ENCODE measurements at regions not wholly inside any gene's neighbourhood (a gene's known extent, or its start where the extent isn't known, plus 50 kb on each side); places are given as distances from the start of the nearest gene placed in this dataset.
"Not testable (repeated sequence)": the region's sequence is repeated elsewhere in the genome, so short reads cannot be mapped to it uniquely, and the experiment has no call there.

GRCh38 chr6:67815623-67816022 lies 819.5 kb upstream of the ADGRB3 start:
- Mint-ChIP-seq H3K27me3 (no peaks in the 10 kb centered on the region), H3K4me3 (no peak overlapping the region), H3K36me3 (ENCODE audit: low read depth) (no peaks in the 10 kb centered on the region), H3K9me3 (peaks cover 24% of the 10 kb centered on the region), H3K27ac (no peak overlapping the region), H3K4me1 (no peaks in the 10 kb centered on the region)
- no peak for DNase-seq
- ChIA-PET POLR2A (no interaction called here), CTCF (no interaction called here)

GRCh38 chr6:67814262-67814661 lies 820.8 kb upstream of the ADGRB3 start:
- no peak overlapping the region for H3K27ac Mint-ChIP-seq
- no peak for DNase-seq
- H3K9me3 Mint-ChIP-seq = peaks cover 23% of the 10 kb centered on the region
- POLR2A ChIA-PET = no interaction called here
- no peaks in the 10 kb centered on the region for H3K4me1 Mint-ChIP-seq
- CTCF ChIA-PET = no interaction called here
- no peaks in the 10 kb centered on the region for H3K36me3 Mint-ChIP-seq (ENCODE audit: low read depth)
- H3K27me3 Mint-ChIP-seq = no peaks in the 10 kb centered on the region
- H3K4me3 Mint-ChIP-seq = no peak overlapping the region

- peaks cover 23% of the 10 kb centered on the region for H3K9me3 Mint-ChIP-seq
- H3K4me1 Mint-ChIP-seq = no peaks in the 10 kb centered on the region
- H3K4me3 Mint-ChIP-seq = no peak overlapping the region
- no peak overlapping the region for H3K27ac Mint-ChIP-seq
- no peaks in the 10 kb centered on the region for H3K36me3 Mint-ChIP-seq (ENCODE audit: low read depth)
- no peak for DNase-seq
- H3K27me3 Mint-ChIP-seq = no peaks in the 10 kb centered on the region
- CTCF ChIA-PET = no interaction called here
- POLR2A ChIA-PET = no interaction called here
Observed at GRCh38 chr6:67812693-67813092, 822.4 kb upstream of the ADGRB3 start.

- H3K9me3 Mint-ChIP-seq = peaks cover 23% of the 10 kb centered on the region
- no peak overlapping the region for H3K4me3 Mint-ChIP-seq
- H3K27ac Mint-ChIP-seq = no peak overlapping the region
- no peak for DNase-seq
- H3K27me3 Mint-ChIP-seq = no peaks in the 10 kb centered on the region
- CTCF ChIA-PET = no interaction called here
- H3K36me3 Mint-ChIP-seq (ENCODE audit: low read depth) = no peaks in the 10 kb centered on the region
- no peaks in the 10 kb centered on the region for H3K4me1 Mint-ChIP-seq
- POLR2A ChIA-PET = no interaction called here
Observed at GRCh38 chr6:67812125-67812524, 823.0 kb upstream of the ADGRB3 start.

- no peak overlapping the region for H3K4me3 Mint-ChIP-seq
- no peaks in the 10 kb centered on the region for H3K4me1 Mint-ChIP-seq
- ChIA-PET CTCF (no interaction called here), POLR2A (no interaction called here)
- peaks cover 25% of the 10 kb centered on the region for H3K9me3 Mint-ChIP-seq
- no peak overlapping the region for H3K27ac Mint-ChIP-seq
- no peak for DNase-seq
- no peaks in the 10 kb centered on the region for H3K36me3 Mint-ChIP-seq (ENCODE audit: low read depth)
- H3K27me3 Mint-ChIP-seq = no peaks in the 10 kb centered on the region
Observed at GRCh38 chr6:67811239-67812037, 823.6 kb upstream of the ADGRB3 start.

GRCh38 chr6:67804808-67805207 lies 830.3 kb upstream of the ADGRB3 start:
- POLR2A ChIA-PET; H3K4me3 Mint-ChIP-seq; H3K9me3 Mint-ChIP-seq; CTCF ChIA-PET; DNase-seq; H3K27ac Mint-ChIP-seq; H3K4me1 Mint-ChIP-seq; H3K27me3 Mint-ChIP-seq; H3K36me3 Mint-ChIP-seq (ENCODE audit: low read depth): not testable (repeated sequence)

- no peaks in the 10 kb centered on the region for H3K36me3 Mint-ChIP-seq (ENCODE audit: low read depth)
- ChIA-PET POLR2A (no interaction called here), CTCF (no interaction called here)
- no peak overlapping the region for H3K27ac Mint-ChIP-seq
- H3K9me3 Mint-ChIP-seq = peaks cover 10% of the 10 kb centered on the region
- no peaks in the 10 kb centered on the region for H3K27me3 Mint-ChIP-seq
- no peak overlapping the region for H3K4me3 Mint-ChIP-seq
- H3K4me1 Mint-ChIP-seq = no peaks in the 10 kb centered on the region
- DNase-seq = no peak
Observed at GRCh38 chr6:67802771-67803170, 832.3 kb upstream of the ADGRB3 start.

- no peak overlapping the region for H3K27ac Mint-ChIP-seq
- ChIA-PET POLR2A (no interaction called here), CTCF (no interaction called here)
- no peaks in the 10 kb centered on the region for H3K4me1 Mint-ChIP-seq
- H3K27me3 Mint-ChIP-seq = no peaks in the 10 kb centered on the region
- no peak for DNase-seq
- H3K4me3 Mint-ChIP-seq = no peak overlapping the region
- H3K9me3 Mint-ChIP-seq = peaks cover 11% of the 10 kb centered on the region
- H3K36me3 Mint-ChIP-seq (ENCODE audit: low read depth) = no peaks in the 10 kb centered on the region
Observed at GRCh38 chr6:67792996-67793395, 842.1 kb upstream of the ADGRB3 start.

- H3K27me3 Mint-ChIP-seq = no peaks in the 10 kb centered on the region
- CTCF ChIA-PET = no interaction called here
Observed at GRCh38 chr6:67790569-67790968, 844.5 kb upstream of the ADGRB3 start.

GRCh38 chr6:67787119-67787518 lies 848.0 kb upstream of the ADGRB3 start:
- CTCF ChIA-PET; H3K4me1 Mint-ChIP-seq; H3K36me3 Mint-ChIP-seq (ENCODE audit: low read depth); H3K27ac Mint-ChIP-seq; POLR2A ChIA-PET; H3K27me3 Mint-ChIP-seq; H3K9me3 Mint-ChIP-seq; H3K4me3 Mint-ChIP-seq; DNase-seq: not testable (repeated sequence)

More at GRCh38 chr6:67790569-67790968, 844.5 kb upstream of the ADGRB3 start:
- DNase-seq = no peak
- Mint-ChIP-seq H3K4me3 (no peak overlapping the region), H3K27ac (no peak overlapping the region), H3K36me3 (ENCODE audit: low read depth) (no peaks in the 10 kb centered on the region), H3K9me3 (peaks cover 6% of the 10 kb centered on the region), H3K4me1 (no peaks in the 10 kb centered on the region)
- POLR2A ChIA-PET = no interaction called here

- Mint-ChIP-seq H3K4me1 (no peaks in the 10 kb centered on the region), H3K9me3 (peaks cover 4% of the 10 kb centered on the region), H3K4me3 (no peak overlapping the region), H3K36me3 (ENCODE audit: low read depth) (no peaks in the 10 kb centered on the region), H3K27me3 (no peaks in the 10 kb centered on the region), H3K27ac (no peak overlapping the region)
- DNase-seq = no peak
- CTCF ChIA-PET = no interaction called here
- POLR2A ChIA-PET = no interaction called here
Observed at GRCh38 chr6:67779876-67780275, 855.2 kb upstream of the ADGRB3 start.

- Mint-ChIP-seq H3K36me3 (ENCODE audit: low read depth) (no peaks in the 10 kb centered on the region), H3K9me3 (peaks cover 2% of the 10 kb centered on the region), H3K4me3 (no peak overlapping the region), H3K27ac (no peak overlapping the region), H3K27me3 (no peaks in the 10 kb centered on the region), H3K4me1 (no peaks in the 10 kb centered on the region)
- ChIA-PET CTCF (no interaction called here), POLR2A (interaction anchor here (0.6 kb wide), 1 partner anchor 529 kb away, joined by 3 read pairs; no protein-coding TSS in a partner anchor)
- DNase-seq = no peak
Observed at GRCh38 chr6:67775333-67775732, 859.7 kb upstream of the ADGRB3 start.

- Mint-ChIP-seq H3K9me3 (peaks cover 10% of the 10 kb centered on the region), H3K4me3 (no peak overlapping the region), H3K4me1 (no peaks in the 10 kb centered on the region), H3K36me3 (ENCODE audit: low read depth) (no peaks in the 10 kb centered on the region), H3K27me3 (no peaks in the 10 kb centered on the region), H3K27ac (no peak overlapping the region)
- no peak for DNase-seq
- POLR2A ChIA-PET = no interaction called here
- CTCF ChIA-PET = no interaction called here
Observed at GRCh38 chr6:67768972-67769371, 866.1 kb upstream of the ADGRB3 start.

- POLR2A ChIA-PET; H3K36me3 Mint-ChIP-seq (ENCODE audit: low read depth); CTCF ChIA-PET; H3K4me3 Mint-ChIP-seq; DNase-seq; H3K4me1 Mint-ChIP-seq; H3K27ac Mint-ChIP-seq; H3K27me3 Mint-ChIP-seq: not testable (repeated sequence)
- H3K9me3 Mint-ChIP-seq = peaks cover 10% of the 10 kb centered on the region
Observed at GRCh38 chr6:67767046-67767822, 867.8 kb upstream of the ADGRB3 start.
